HG02970 (cell line): ENCODE measurements at regions not wholly inside any gene's neighbourhood (a gene's known extent, or its start where the extent isn't known, plus 50 kb on each side); places are given as distances from the start of the nearest gene placed in this dataset.

Source experiments
- ATAC-seq: cut with Tn5 transposase; IDR thresholded peaks from one replicate; pipeline ENCODE4 v1.9.1; 2021; ENCODE audit warnings: mild to moderate bottlenecking, moderate library complexity, moderate number of reproducible peaks; ENCODE audit not compliant: unreplicated experiment, low FRiP score

GRCh38 chr10:107855301-107856046, 691.0 kb upstream of the SORCS1 start:
- ATAC-seq, result no peak

GRCh38 chr10:107848726-107849360, 684.3 kb upstream of the SORCS1 start:
- no peak for ATAC-seq

- ATAC-seq, result peak; percentile 83
These were observed 683.1 kb upstream of the SORCS1 start for GRCh38 chr10:107847620-107848019.

DNA sequence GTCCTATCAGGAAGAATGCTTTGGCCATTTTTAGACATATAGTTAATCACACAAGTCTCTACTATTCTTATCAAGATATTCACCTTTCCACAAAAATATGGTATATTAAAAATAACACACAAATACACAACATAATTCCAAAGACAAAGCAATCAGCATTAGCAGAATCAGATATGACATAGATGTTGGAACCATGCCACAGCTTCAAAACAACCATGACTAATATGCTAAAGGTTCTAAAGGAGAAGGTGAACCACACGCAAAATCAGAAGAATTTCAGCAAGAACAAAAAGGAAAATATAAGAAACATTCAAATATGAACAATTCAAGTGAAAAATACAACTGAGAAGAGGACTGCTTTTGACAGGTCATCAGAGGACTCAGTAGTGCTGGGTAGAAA, 670.2 kb upstream of the SORCS1 start:
- no peak for ATAC-seq

- no peak for ATAC-seq
These were observed 667.3 kb upstream of the SORCS1 start for GRCh38 chr10:107831772-107832171.

- ATAC-seq, result no peak
These were observed 664.7 kb upstream of the SORCS1 start for GRCh38 chr10:107829161-107829560.

- ATAC-seq, result no peak
These were observed 661.7 kb upstream of the SORCS1 start for GRCh38 chr10:107826171-107826570.

- ATAC-seq, result no peak
These were observed 650.5 kb upstream of the SORCS1 start for GRCh38 chr10:107814865-107815487.

DNA sequence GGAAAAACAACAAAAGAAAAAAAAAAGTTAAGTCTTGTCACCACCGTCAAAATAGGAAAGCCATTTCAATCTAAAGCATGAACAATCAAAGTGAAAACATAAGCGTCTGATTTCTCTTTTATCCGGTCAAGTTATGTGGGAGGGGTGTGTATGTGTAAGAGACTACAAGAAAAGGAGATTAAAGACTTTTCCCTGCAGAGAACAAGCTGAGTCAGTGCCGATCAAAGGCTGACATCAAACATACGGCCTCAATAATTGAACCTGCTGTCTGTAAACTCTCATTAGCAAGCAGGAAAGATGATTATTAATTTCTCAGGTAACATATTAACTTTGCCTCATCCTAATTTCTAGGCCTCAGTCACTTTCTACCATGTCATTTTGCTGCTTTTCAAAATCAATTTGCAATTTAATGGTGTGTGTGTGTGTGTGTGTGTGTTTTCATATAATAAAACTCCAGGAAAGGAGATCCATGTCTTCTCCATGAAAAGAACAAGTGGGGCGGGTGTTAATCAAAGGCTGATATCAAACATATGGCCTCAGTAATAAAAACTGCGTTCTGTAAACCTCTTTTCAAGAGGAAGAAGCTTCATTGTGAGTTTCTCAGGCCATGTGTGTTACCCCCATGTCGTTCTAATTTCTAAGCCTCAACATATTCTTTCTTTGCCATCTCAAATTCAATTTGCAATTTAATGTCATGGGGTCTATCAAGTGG, 649.1 kb upstream of the SORCS1 start:
- no peak for ATAC-seq

DNA sequence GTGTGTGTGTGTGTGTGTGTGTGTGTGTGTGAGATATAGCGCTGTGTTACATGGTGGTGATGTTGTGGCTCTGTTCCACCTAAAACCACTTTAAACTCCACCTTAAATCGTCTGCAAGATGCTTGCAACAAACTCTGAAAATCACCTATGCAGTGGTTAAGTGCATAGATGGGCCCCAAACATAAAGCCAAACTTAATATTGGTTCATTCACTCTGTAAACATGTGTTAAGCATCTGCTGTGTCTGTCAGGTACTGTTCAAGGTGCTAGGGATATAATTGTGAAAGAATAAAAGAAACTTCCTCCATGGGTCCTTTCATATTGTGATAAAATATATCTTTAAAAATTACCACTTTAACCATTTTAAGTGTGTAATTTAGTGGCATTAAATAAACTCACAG, 645.4 kb upstream of the SORCS1 start:
- no peak for ATAC-seq

DNA sequence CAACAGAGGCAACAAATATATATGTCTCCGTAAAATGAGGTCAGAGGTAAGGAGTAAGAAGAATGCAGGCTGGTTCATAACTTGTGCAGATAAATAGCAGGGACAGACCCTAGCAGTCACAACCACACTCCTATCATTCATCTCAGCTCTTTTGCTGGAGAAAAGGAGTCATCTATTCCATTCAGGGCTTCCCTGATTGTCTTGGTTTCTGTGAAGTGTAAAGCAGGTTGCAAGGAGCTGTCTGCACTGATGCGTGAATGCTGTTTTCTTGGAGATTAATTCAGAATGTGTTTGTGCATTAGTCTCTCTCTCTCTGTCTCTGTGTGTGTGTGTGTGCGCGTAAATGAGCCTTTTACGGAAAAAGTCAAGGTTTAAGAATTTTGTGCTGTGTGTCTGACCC, 643.3 kb upstream of the SORCS1 start:
- no peak for ATAC-seq

GRCh38 chr10:107806026-107806425, 641.5 kb upstream of the SORCS1 start:
- ATAC-seq, result no peak

- ATAC-seq, result no peak
These were observed 639.0 kb upstream of the SORCS1 start for GRCh38 chr10:107803546-107803945.

GRCh38 chr10:107800061-107800460, 635.6 kb upstream of the SORCS1 start:
- no peak for ATAC-seq

GRCh38 chr10:107790271-107790670, 625.8 kb upstream of the SORCS1 start:
- ATAC-seq, result no peak

DNA sequence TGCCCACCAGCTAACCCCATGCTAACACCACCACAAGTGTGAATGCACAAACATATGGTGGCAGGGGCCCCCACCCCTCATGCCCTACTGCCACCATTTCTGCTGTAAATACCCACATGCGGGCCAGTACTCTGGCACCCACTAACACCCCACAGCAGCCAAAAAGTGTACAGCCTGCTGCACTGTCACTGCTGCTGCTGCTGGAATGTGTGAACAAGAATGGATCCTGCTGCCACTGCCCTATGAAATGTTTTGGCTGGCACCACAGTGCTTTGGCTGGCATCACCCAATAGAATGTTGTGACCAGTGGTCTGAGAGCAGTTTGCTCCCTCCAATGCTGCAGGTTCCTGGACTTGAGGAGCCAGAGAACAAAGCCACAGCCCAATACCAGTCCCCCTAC, 606.6 kb upstream of the SORCS1 start:
- ATAC-seq, result no peak

DNA sequence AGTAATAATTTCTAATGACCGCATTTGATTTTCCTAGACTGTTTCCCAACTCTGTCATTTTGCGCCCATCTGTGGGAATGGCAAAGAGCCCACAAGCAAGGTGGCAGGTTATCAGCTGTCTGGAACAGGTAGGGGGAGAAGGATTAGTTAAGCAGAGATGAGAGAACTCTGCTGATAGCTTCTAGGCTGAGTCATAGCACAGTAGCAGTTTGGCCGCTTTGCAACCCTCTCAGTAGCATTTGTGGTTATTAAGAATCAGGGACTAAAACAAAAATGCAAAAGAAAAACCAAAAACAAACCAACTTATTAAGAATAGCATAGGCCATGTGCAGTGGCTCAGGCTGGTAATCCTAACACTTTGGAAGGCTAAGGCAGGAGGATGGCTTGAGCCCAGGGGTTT, 602.7 kb upstream of the SORCS1 start:
- no peak for ATAC-seq

DNA sequence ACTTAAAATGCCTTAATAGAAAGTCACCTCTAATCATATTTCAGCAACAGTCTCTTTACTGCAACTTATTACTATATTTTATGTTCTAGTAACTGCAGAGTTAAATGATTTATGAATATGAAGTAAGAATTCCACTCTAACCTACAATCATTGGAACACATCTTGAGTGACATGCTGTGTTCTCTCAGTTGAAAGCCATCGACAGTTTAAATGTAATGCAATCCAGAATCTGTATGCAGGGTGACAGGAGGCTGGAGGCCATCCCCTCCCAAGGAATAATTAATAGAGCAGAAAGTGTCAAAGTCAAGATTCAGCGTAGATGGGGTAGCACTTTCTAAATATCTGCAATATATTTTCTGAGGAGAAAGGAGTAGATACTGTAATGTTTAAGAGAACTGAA, 590.3 kb upstream of the SORCS1 start:
- ATAC-seq, result no peak

DNA sequence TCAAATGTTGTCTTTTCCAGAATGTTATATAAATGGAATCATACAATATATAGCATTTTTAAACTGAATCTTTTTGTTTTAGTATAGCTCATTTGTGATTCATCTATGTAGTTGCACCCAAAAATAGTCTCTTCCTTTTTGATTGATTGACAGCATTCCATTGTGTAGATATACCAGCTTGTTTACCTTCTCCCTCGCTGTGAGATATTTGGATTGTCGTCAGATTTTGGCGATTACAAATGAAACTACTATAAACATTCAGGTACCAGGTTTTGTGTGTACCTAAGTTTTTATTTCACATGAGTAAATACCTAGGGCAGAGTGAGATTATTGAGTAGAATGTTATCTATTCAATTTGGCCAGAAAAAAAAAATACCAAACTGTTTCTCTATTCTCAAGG, 584.7 kb upstream of the SORCS1 start:
- ATAC-seq, result no peak

DNA sequence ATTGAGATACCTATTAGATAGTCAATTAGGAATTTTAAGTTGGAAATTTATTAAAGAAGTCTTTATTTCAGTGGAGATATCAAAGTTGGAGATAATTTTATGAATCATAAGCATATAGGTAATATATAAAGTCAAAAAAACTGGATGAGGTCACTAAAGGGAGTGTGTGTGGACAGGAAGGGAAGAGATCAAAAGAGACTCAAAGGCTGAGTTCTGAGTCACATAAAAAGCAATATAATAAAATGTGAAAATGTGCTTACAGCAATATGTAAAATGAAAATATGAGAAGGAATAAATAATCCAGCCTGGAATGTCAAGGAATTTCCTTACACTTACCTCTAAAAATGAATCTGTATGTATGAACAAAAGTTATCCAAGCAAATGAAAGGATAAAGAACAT, 583.3 kb upstream of the SORCS1 start:
- no peak for ATAC-seq

DNA sequence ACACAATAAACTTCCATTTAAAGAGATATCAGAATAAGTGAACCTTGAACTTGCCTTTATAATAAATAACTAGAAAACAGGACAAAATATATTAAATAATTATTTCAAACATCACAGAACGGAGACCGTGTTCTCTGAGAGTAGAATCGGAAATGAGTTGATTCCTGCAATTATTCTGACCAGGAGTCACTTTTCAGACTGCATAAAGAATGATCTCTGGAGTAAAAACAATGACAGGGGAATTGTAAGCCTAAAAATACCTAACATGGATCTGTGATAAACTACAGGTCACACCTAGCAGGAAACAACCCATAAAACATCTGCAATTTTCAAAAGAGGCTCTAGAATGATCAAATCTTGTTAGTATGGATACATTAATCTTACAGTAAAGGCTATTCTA, 577.5 kb upstream of the SORCS1 start:
- no peak for ATAC-seq
